LNCaP clone FGC (cell line): ENCODE measurements at regions not wholly inside any gene's neighbourhood (a gene's known extent, or its start where the extent isn't known, plus 50 kb on each side); places are given as distances from the start of the nearest gene placed in this dataset.

Experiments
- DNase-seq: peaks from one replicate; pipeline ENCODE4 v3.0.0-alpha.2; 2011; ENCODE audit warnings: low read depth
- H3K4me3 ChIP-seq: 2 replicates; pipeline ENCODE4 v1.5.1; 2011; ENCODE audit warnings: mild to moderate bottlenecking, low read depth, low read length, control low read depth
- TF ChIP-seq, protein P1 (sequence below): IDR thresholded peaks from 2 replicates; pipeline ENCODE4 v1.5.1; 2012; ENCODE audit warnings: mild to moderate bottlenecking; ENCODE audit not compliant: control insufficient read depth, insufficient read depth; ENCODE audit errors: extremely low read depth

DNA sequence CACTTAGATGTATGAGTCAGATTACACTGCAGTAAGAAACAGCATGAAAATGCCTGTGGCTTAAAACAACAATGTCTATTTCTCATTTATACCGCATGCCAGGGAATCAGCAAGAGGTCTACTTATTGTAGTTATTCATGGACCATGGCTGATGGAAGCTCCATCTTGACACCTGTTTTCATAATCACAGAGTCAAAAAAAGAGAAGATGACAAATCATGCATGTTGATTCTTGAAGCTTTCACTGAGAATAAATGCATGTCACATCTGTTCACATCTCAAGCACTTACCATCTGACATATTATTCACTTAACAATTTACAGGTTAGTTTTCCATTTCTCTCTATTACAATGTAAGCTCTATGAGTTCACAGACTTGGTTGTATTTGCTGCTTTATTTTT, 194.2 kb upstream of the SLITRK2 start:
- TF ChIP-seq, protein P1, sequence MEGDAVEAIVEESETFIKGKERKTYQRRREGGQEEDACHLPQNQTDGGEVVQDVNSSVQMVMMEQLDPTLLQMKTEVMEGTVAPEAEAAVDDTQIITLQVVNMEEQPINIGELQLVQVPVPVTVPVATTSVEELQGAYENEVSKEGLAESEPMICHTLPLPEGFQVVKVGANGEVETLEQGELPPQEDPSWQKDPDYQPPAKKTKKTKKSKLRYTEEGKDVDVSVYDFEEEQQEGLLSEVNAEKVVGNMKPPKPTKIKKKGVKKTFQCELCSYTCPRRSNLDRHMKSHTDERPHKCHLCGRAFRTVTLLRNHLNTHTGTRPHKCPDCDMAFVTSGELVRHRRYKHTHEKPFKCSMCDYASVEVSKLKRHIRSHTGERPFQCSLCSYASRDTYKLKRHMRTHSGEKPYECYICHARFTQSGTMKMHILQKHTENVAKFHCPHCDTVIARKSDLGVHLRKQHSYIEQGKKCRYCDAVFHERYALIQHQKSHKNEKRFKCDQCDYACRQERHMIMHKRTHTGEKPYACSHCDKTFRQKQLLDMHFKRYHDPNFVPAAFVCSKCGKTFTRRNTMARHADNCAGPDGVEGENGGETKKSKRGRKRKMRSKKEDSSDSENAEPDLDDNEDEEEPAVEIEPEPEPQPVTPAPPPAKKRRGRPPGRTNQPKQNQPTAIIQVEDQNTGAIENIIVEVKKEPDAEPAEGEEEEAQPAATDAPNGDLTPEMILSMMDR = no peak
- H3K4me3 ChIP-seq = no peak overlapping the region
- no peak for DNase-seq

DNA sequence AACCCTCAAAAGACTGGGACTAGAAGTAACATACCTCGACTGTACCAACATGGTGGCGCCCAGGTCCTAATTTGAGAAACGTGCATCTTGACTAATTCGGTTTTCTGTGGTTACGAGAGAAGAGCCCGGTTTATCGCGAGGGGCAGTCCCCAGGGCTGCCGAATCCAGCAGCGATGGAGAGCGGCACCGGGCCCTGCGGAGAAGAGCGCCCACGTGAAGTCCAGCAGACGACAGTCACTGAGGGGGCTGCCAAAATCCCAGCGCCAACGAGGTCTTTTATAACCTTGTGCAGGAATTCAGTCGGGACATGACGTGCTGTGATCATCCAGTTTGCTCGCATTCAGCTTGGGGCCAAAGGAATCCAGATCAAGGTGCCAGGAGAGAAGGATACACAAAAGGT, 187.5 kb upstream of the SLITRK2 start:
- DNase-seq = no peak
- H3K4me3 ChIP-seq = no peak overlapping the region
- TF ChIP-seq, protein P1 = no peak

DNA sequence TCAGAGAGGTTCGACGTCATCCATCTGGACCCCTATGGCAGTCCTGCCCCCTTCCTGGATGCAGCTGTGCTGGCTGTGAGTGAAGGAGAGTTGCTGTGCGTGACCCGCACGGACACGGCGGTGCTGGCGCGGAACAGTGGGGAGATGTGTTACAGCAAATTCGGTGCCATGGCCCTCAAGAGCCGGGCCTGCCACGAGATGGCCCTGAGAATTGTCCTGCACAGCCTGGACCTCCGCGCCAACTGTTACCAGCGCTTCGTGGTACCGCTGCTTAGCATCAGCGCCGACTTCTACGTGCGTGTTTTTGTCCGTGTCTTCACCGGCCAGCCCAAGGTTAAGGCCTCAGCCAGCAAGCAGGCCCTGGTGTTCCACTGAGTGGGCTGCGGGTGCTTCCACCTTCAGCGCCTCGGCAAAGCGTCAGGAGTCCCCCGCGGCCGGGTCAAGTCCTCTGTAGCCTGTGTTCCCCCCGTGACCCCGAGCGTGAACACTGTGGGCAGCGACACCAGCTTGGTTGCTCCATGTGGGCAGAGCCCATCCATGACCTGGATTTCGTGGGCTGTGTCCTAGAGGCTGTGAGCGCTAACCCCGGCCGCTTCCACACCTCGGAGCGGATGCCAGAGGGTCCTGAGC, 186.7 kb upstream of the SLITRK2 start:
- TF ChIP-seq, protein P1 = no peak
- no peak for DNase-seq
- no peak overlapping the region for H3K4me3 ChIP-seq

DNA sequence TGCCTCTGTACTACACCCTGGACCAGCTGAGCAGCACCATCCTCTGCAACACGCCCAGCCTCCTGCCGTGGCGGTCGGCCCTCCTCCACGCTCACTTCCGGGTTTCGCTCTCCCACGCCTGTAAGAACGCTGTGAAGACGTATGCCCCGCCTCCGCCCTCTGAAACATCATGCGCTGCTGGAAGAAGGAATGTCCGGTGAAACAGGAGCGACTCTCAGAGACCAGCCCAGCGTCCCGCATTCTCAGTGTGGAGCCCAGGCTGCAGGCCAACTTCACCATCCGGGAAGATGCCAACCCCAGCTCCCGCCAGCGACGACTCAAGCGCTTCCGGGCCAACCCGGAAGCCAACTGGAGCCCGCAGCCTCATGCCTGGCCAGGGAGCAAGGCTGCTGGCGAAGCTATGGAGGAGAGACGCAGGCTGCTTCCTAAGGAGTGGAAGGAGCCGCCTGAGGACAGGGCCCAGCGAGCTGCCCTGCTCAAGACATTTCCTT, 186.1 kb upstream of the SLITRK2 start:
- TF ChIP-seq, protein P1 = no peak
- H3K4me3 ChIP-seq = 0 out of 2 replicates have a peak overlapping the region, but pooled peaks have one; percentile 2
- no peak for DNase-seq

DNA sequence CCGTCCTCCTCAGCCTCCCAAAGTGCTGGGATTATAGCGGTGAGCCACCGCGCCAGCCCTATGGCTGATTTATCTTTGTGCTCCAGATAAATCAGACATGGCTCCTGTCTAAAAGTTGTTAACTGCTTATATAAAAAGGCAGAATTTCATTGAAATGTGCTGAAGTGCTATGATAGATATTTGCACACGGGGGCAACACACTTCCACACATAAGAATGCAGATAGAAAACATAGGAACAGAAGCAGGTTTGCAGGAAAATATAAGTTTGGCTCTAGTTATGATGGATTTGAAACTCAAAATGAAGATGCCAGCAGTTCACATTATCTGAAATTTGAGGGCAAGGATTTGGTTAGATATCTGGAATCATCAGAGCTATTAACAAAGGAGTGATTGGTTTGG, 163.1 kb upstream of the SLITRK2 start:
- DNase-seq = no peak
- TF ChIP-seq, protein P1 = no peak

DNA sequence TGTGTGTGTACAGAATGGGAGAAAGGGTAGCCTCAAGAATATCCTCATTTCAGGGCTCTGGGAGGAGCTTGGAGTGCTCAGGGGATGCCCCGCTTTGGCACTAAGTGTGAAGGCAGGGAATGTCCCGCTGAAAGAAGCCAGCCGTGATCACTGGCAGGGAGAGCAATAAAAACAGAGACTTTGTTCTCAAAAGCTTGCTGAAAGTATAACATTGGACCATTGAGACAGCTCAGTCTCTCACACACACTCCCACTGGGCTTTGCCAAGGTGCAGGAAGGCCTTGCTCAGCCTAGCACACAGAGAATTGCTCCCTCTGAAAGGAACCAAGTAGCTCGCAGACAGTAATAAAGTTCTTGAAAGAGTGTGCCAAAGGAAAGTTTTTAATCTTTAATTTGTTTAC, 143.8 kb upstream of the SLITRK2 start:
- DNase-seq = no peak
- TF ChIP-seq, protein P1 = no peak
- no peak overlapping the region for H3K4me3 ChIP-seq

More for the DNA sequence above, 163.1 kb upstream of the SLITRK2 start:
- no peak overlapping the region for H3K4me3 ChIP-seq
